H9 (cell line): ENCODE measurements at regions not wholly inside any gene's neighbourhood (a gene's known extent, or its start where the extent isn't known, plus 50 kb on each side); places are given as distances from the start of the nearest gene placed in this dataset.

Experiments used
- DNase-seq: peaks from one replicate; pipeline ENCODE4 v3.0.0-alpha.2; 2017
- H2AFZ ChIP-seq: one replicate; pipeline ENCODE4 v1.6.1; 2013; ENCODE audit warnings: mild to moderate bottlenecking, low read length, control low read depth, moderate library complexity
- H2AK5ac ChIP-seq: 2 replicates; pipeline ENCODE4 v1.6.1; 2013; ENCODE audit warnings: low read length, control low read depth, mixed read lengths; ENCODE audit not compliant: insufficient read length
- H2BK120ac ChIP-seq: one replicate; pipeline ENCODE4 v1.6.1; 2013; ENCODE audit warnings: low read depth, mild to moderate bottlenecking, low read length, control low read depth, inconsistent platforms; ENCODE audit not compliant: poor library complexity, severe bottlenecking
- H2BK12ac ChIP-seq: 2 replicates; pipeline ENCODE4 v1.6.1; 2013; ENCODE audit warnings: low read length, control low read depth, mixed read lengths, low read depth; ENCODE audit not compliant: insufficient read length
- H2BK15ac ChIP-seq: 2 replicates; pipeline ENCODE4 v1.6.1; 2013; ENCODE audit warnings: low read depth, low read length, control low read depth
- H2BK20ac ChIP-seq: one replicate; pipeline ENCODE4 v1.6.1; 2013; ENCODE audit warnings: low read depth, mild to moderate bottlenecking, low read length, control low read depth, inconsistent platforms; ENCODE audit not compliant: poor library complexity, severe bottlenecking
- H2BK5ac ChIP-seq: 2 replicates; pipeline ENCODE4 v1.6.1; 2013; ENCODE audit warnings: low read length, control low read depth, mixed read lengths; ENCODE audit not compliant: insufficient read length
- H3K14ac ChIP-seq: 2 replicates; pipeline ENCODE4 v1.6.1; 2013; ENCODE audit warnings: low read length, control low read depth; ENCODE audit not compliant: insufficient read depth
- H3K18ac ChIP-seq: 2 replicates; pipeline ENCODE4 v1.6.1; 2013; ENCODE audit warnings: low read depth, mild to moderate bottlenecking, mixed read lengths, low read length, control low read depth; ENCODE audit not compliant: insufficient read length
- H3K23ac ChIP-seq: 2 replicates; pipeline ENCODE4 v1.6.1; 2013; ENCODE audit warnings: low read length, control low read depth, mixed read lengths, low read depth; ENCODE audit not compliant: insufficient read length
- H3K23me2 ChIP-seq: 2 replicates; pipeline ENCODE4 v1.6.1; 2013; ENCODE audit warnings: low read depth, mild to moderate bottlenecking, mixed read lengths, low read length, control low read depth; ENCODE audit not compliant: insufficient read length, poor library complexity, severe bottlenecking
- H3K27ac ChIP-seq: 2 replicates; pipeline ENCODE4 v1.5.1; 2013; ENCODE audit warnings: low read length, control low read depth, mixed read lengths, low read depth; ENCODE audit not compliant: insufficient read length
- H3K27me3 ChIP-seq: 2 replicates; pipeline ENCODE4 v1.6.1; 2013; ENCODE audit warnings: low read length, control low read depth, inconsistent platforms; ENCODE audit not compliant: insufficient read depth
- H3K4ac ChIP-seq: 2 replicates; pipeline ENCODE4 v1.6.1; 2013; ENCODE audit warnings: low read depth, mild to moderate bottlenecking, control low read depth, inconsistent platforms, low read length, moderate library complexity
- H3K4me1 ChIP-seq: 2 replicates; pipeline ENCODE4 v1.6.1; 2013; ENCODE audit warnings: low read length, control low read depth, inconsistent platforms; ENCODE audit not compliant: insufficient read depth
- H3K4me2 ChIP-seq: 2 replicates; pipeline ENCODE4 v1.6.1; 2013; ENCODE audit warnings: low read length, control low read depth, mixed read lengths; ENCODE audit not compliant: insufficient read length, insufficient read depth
- H3K56ac ChIP-seq: 2 replicates; pipeline ENCODE4 v1.6.1; 2013; ENCODE audit warnings: low read depth, mild to moderate bottlenecking, mixed read lengths, low read length, control low read depth; ENCODE audit not compliant: insufficient read length
- H3K79me1 ChIP-seq: 2 replicates; pipeline ENCODE4 v1.6.1; 2013; ENCODE audit warnings: low read depth, mild to moderate bottlenecking, moderate library complexity, low read length, control low read depth, inconsistent platforms; ENCODE audit not compliant: insufficient read depth, poor library complexity, severe bottlenecking
- H3K79me2 ChIP-seq: 2 replicates; pipeline ENCODE4 v1.6.1; 2013; ENCODE audit warnings: low read length, control low read depth, inconsistent platforms; ENCODE audit not compliant: insufficient read depth
- H3K9ac ChIP-seq: 2 replicates; pipeline ENCODE4 v1.6.1; 2013; ENCODE audit warnings: low read length, control low read depth, mixed read lengths; ENCODE audit not compliant: insufficient read length; ENCODE audit errors: extremely low read depth
- H3K9me3 ChIP-seq: one replicate; pipeline ENCODE4 v1.6.1; 2013; ENCODE audit warnings: low read depth, low read length, inconsistent platforms; ENCODE audit not compliant: control insufficient read depth
- H3T11ph ChIP-seq: one replicate; pipeline ENCODE4 v1.6.1; 2013; ENCODE audit warnings: mild to moderate bottlenecking, low read length, control low read depth, inconsistent platforms
- H4K20me1 ChIP-seq: one replicate; pipeline ENCODE4 v1.6.1; 2013; ENCODE audit not compliant: control insufficient read depth, insufficient read length, insufficient read depth
- H4K5ac ChIP-seq: 2 replicates; pipeline ENCODE4 v1.6.1; 2013; ENCODE audit warnings: low read depth, mild to moderate bottlenecking, mixed read lengths, low read length, control low read depth; ENCODE audit not compliant: insufficient read length
- H4K8ac ChIP-seq: replicated peaks from 2 replicates; pipeline ENCODE4 v1.6.1; 2013; ENCODE audit warnings: low read length, control low read depth, mixed read lengths, low read depth; ENCODE audit not compliant: insufficient read length
- H4K91ac ChIP-seq: 2 replicates; pipeline ENCODE4 v1.6.1; 2013; ENCODE audit warnings: low read depth, mild to moderate bottlenecking, moderate library complexity, mixed read lengths, low read length, control low read depth; ENCODE audit not compliant: insufficient read length
- H3K27ac Mint-ChIP-seq, 3 experiments: 2 replicates in 2 of 3; 3 replicates in 1 of 3; pipeline ENCODE4 v1.8.0; 2020 to 2021; ENCODE audit warnings: mixed read lengths in 3 of 3, mild to moderate bottlenecking in 1 of 3, moderate library complexity in 1 of 3
- H3K27me3 Mint-ChIP-seq: 2 replicates; pipeline ENCODE4 v1.8.0; 2021; ENCODE audit warnings: low read depth, mild to moderate bottlenecking, moderate library complexity, mixed read lengths
- H3K36me3 Mint-ChIP-seq, 3 experiments: 2 replicates in 2 of 3; 3 replicates in 1 of 3; pipeline ENCODE4 v1.8.0; 2020 to 2021; ENCODE audit warnings: low read depth in 3 of 3, mixed read lengths in 3 of 3; ENCODE audit not compliant: insufficient read depth in 1 of 3
- H3K4me1 Mint-ChIP-seq, 2 experiments: 2 replicates each; pipeline ENCODE4 v1.8.0; 2020; ENCODE audit warnings: mixed read lengths in 2 of 2
- H3K4me3 Mint-ChIP-seq, 2 experiments: 2 replicates in 1 of 2; 3 replicates in 1 of 2; pipeline ENCODE4 v1.8.0; 2020 to 2021; ENCODE audit warnings: mild to moderate bottlenecking in 2 of 2, mixed read lengths in 2 of 2, moderate library complexity in 1 of 2
- H3K9me3 Mint-ChIP-seq, 2 experiments: 2 replicates in 1 of 2; 3 replicates in 1 of 2; pipeline ENCODE4 v1.8.0; 2020; ENCODE audit warnings: mild to moderate bottlenecking in 2 of 2, mixed read lengths in 2 of 2, moderate library complexity in 1 of 2
- CTCF ChIP-seq: fragments of 200-600 bp; sonication (generic); conservative IDR thresholded peaks from 3 replicates; pipeline ENCODE4 v1.8.0; 2021; ENCODE audit warnings: antibody characterized with exemption, mild to moderate bottlenecking
- WGBS: extraction: QIAGEN DNeasy Blood & Tissue Kit; methylation state at CpG from one replicate; pipeline ENCODE4 v1.1.7; 2013; ENCODE audit warnings: missing lambda C conversion rate, low lambda C conversion rate, mixed read lengths; ENCODE audit not compliant: insufficient read length; ENCODE audit errors: extremely low coverage; 5-methylcytosine and 5-hydroxymethylcytosine counted together

GRCh38 chr4:104848597-104849225, 298.0 kb upstream of the TET2 start:
- no peaks in the 10 kb centered on the region for H3K79me1 ChIP-seq
- H2BK12ac ChIP-seq, result no peak overlapping the region
- H4K91ac ChIP-seq, result no peak overlapping the region
- no peak overlapping the region for H3K4ac ChIP-seq
- no peak overlapping the region for H4K8ac ChIP-seq
- no peaks in the 10 kb centered on the region for H3K27me3 ChIP-seq
- H2BK120ac ChIP-seq, result no peak overlapping the region
- WGBS, result no CpG with 5 or more reads among the region's 3 CpGs
- no peaks in the 10 kb centered on the region for H3K79me2 ChIP-seq
- H3K23ac ChIP-seq, result no peak overlapping the region
- H3K56ac ChIP-seq, result no peak overlapping the region
- H3K4me1 ChIP-seq, result no peaks in the 10 kb centered on the region
- H3K9me3 ChIP-seq, result no peaks in the 10 kb centered on the region
- no peak overlapping the region for H3T11ph ChIP-seq
- H3K4me3 Mint-ChIP-seq, result no peak overlapping the region
- no peak for TF ChIP-seq CTCF
- H3K4me1 Mint-ChIP-seq, result peaks cover 6 to 7% of the 10 kb centered on the region in 2 experiments
- H3K4me2 ChIP-seq, result no peak overlapping the region
- no peak overlapping the region for H3K18ac ChIP-seq
- no peak overlapping the region for H2BK15ac ChIP-seq
- DNase-seq, result no peak
- H2BK20ac ChIP-seq, result no peak overlapping the region
- no peak overlapping the region for H2BK5ac ChIP-seq
- H3K36me3 Mint-ChIP-seq, result no peaks in the 10 kb centered on the region
- H3K27ac ChIP-seq, result no peak overlapping the region
- H3K23me2 ChIP-seq, result no peaks in the 10 kb centered on the region
- H4K20me1 ChIP-seq, result no peaks in the 10 kb centered on the region
- peaks cover 2% of the 10 kb centered on the region; the same call in 1 of the 2 replicates for H3K27me3 Mint-ChIP-seq
- no peak overlapping the region for H2AK5ac ChIP-seq
- H3K9me3 Mint-ChIP-seq, result no peaks in the 10 kb centered on the region
- H3K14ac ChIP-seq, result no peak overlapping the region
- H2AFZ ChIP-seq, result no peak overlapping the region
- no peak overlapping the region for H4K5ac ChIP-seq
- no peak overlapping the region for H3K27ac Mint-ChIP-seq
- H3K9ac ChIP-seq, result no peak overlapping the region
